ENCODE measurements at regions not wholly inside any gene's neighbourhood (a gene's known extent, or its start where the extent isn't known, plus 50 kb on each side); places are given as distances from the start of the nearest gene placed in this dataset.

GRCh38 chr14:29494312-29494711 is 433.3 kb downstream of the PRKD1 start:
- H3K79me1 ChIP-seq (ENCODE audit: low read depth in 1 of 2, low read length in 2 of 2), result no peaks in the 10 kb centered on the region
- H4K8ac ChIP-seq (ENCODE audit: low read depth in 2 of 2, low read length in 2 of 2), result no peak overlapping the region
- no peak overlapping the region for H2BK20ac ChIP-seq (ENCODE audit: low read depth, low read length)
- H3K36me3 ChIP-seq (ENCODE audit: control insufficient read depth, insufficient read depth, low read length), result no peaks in the 10 kb centered on the region
- no peak overlapping the region for H2BK5ac ChIP-seq (ENCODE audit: low read depth, low read length, poor library complexity, severe bottlenecking)
- ChIA-PET POLR2A (ENCODE audit: unreplicated experiment) (no interaction called here), CTCF (no interaction called here)
- in situ Hi-C loops (cut with MboI; ENCODE audit: low sequenced_read_pairs), result no loop called here
- no peak overlapping the region for H2AK9ac ChIP-seq (replicated peaks; ENCODE audit: low read depth, low read length, poor library complexity)
- no peak overlapping the region for H3K56ac ChIP-seq (ENCODE audit: extremely low read depth, insufficient read depth, low read length)
- no peak overlapping the region for H3K14ac ChIP-seq (replicated peaks; ENCODE audit: low read depth, low read length)
- no CpG with 5 or more reads among the region's 1 CpG for WGBS, 2 experiments (ENCODE audit: extremely low coverage in 2 of 2, insufficient read length in 1 of 2)
- H3K18ac ChIP-seq (ENCODE audit: low read depth, low read length), result no peak overlapping the region
- DNase-seq, result no peak
- no peak overlapping the region for H3K23ac ChIP-seq (ENCODE audit: low read depth, low read length)
- H3K9ac ChIP-seq (ENCODE audit: low read depth, low read length), result no peak overlapping the region
- no peak overlapping the region for H4K91ac ChIP-seq (ENCODE audit: insufficient read depth, low read depth, low read length)
- dilution Hi-C loops (cut with HindIII; ENCODE audit: low sequenced_read_pairs, unreplicated experiment), result no loop called here
- intact Hi-C loops (cut with micrococcal nuclease), result no loop called here
- BruUV-seq (replicated peaks), result no TSS peak
- no peak overlapping the region for H4K5ac ChIP-seq (ENCODE audit: low read depth, low read length)
- TF ChIP-seq, protein P1, sequence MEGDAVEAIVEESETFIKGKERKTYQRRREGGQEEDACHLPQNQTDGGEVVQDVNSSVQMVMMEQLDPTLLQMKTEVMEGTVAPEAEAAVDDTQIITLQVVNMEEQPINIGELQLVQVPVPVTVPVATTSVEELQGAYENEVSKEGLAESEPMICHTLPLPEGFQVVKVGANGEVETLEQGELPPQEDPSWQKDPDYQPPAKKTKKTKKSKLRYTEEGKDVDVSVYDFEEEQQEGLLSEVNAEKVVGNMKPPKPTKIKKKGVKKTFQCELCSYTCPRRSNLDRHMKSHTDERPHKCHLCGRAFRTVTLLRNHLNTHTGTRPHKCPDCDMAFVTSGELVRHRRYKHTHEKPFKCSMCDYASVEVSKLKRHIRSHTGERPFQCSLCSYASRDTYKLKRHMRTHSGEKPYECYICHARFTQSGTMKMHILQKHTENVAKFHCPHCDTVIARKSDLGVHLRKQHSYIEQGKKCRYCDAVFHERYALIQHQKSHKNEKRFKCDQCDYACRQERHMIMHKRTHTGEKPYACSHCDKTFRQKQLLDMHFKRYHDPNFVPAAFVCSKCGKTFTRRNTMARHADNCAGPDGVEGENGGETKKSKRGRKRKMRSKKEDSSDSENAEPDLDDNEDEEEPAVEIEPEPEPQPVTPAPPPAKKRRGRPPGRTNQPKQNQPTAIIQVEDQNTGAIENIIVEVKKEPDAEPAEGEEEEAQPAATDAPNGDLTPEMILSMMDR (conservative IDR thresholded peaks at IDR 0.05; ENCODE audit: low read depth, low read length), result no peak
- TF ChIP-seq NFE2L2 (IDR thresholded peaks at IDR 0.05; ENCODE audit: low read depth, low read length) (no peak), POLR2A (IDR thresholded peaks at IDR 0.05; ENCODE audit: low read depth, low read length) (no peak), MXI1 (IDR thresholded peaks at IDR 0.05; ENCODE audit: borderline replicate concordance, low read depth, low read length) (no peak), RFX5 (IDR thresholded peaks at IDR 0.05; ENCODE audit: low read depth, low read length) (no peak), RAD21 (IDR thresholded peaks at IDR 0.05; ENCODE audit: low read length) (no peak)
- H2AFZ ChIP-seq (replicated peaks; ENCODE audit: low read length, poor library complexity), result no peak overlapping the region
- no peak for ATAC-seq (ENCODE audit: low read depth)
- no peaks in the 10 kb centered on the region for H3K27me3 ChIP-seq (ENCODE audit: control insufficient read depth, insufficient read depth, low read length)
- no peak overlapping the region for H3K4ac ChIP-seq (ENCODE audit: low read depth, low read length)
- H4K20me1 ChIP-seq (ENCODE audit: insufficient read depth, low read length), result no peaks in the 10 kb centered on the region
- H3K4me2 ChIP-seq (ENCODE audit: low read depth, low read length), result no peak overlapping the region
- no peaks in the 10 kb centered on the region for H3K9me3 ChIP-seq (ENCODE audit: control insufficient read depth, insufficient read depth, low read length)
- no peak overlapping the region for H2BK120ac ChIP-seq (ENCODE audit: low read depth, low read length)
- no peak overlapping the region for H2BK15ac ChIP-seq (ENCODE audit: low read depth, low read length)
- no peaks in the 10 kb centered on the region for H3K4me1 ChIP-seq (ENCODE audit: control insufficient read depth, insufficient read depth, low read length)
- H2AK5ac ChIP-seq (ENCODE audit: low read depth, low read length), result no peak overlapping the region
- no peak overlapping the region for H3K27ac ChIP-seq (ENCODE audit: insufficient read depth, low read length)
- no peaks in the 10 kb centered on the region for H3K9me1 ChIP-seq (ENCODE audit: insufficient read depth, low read length)
- H3K4me3 ChIP-seq (ENCODE audit: insufficient read depth, low read depth, low read length), result no peak overlapping the region

All from IMR-90 (cell line).